Skeletal muscle tissue (tissue), 3 donors: ENCODE measurements at regions not wholly inside any gene's neighbourhood (a gene's known extent, or its start where the extent isn't known, plus 50 kb on each side); places are given as distances from the start of the nearest gene placed in this dataset.
A peak's percentile ranks its signal among the peaks of the same experiment; 100 is the strongest.
"Not testable (repeated sequence)": the region's sequence is repeated elsewhere in the genome, so short reads cannot be mapped to it uniquely, and the experiment has no call there.

ENCODE experiments used
- H3K27ac ChIP-seq: one replicate; pipeline ENCODE4 v1.7.0; 2013; ENCODE audit warnings: mild to moderate bottlenecking, low read depth, low read length, inconsistent platforms
- H3K27me3 ChIP-seq, 3 donors: one replicate each; pipeline ENCODE4 v1.7.0; 2013; ENCODE audit warnings: low read length in 3 of 3; ENCODE audit not compliant: control insufficient read depth in 3 of 3, insufficient read depth in 3 of 3
- H3K36me3 ChIP-seq, 3 donors: one replicate each; pipeline ENCODE4 v1.7.0; 2013; ENCODE audit warnings: low read length in 3 of 3; ENCODE audit not compliant: control insufficient read depth in 3 of 3, insufficient read depth in 3 of 3
- H3K4me1 ChIP-seq, 3 donors: one replicate each; pipeline ENCODE4 v1.7.0; 2013; ENCODE audit warnings: low read length in 3 of 3, mild to moderate bottlenecking in 3 of 3; ENCODE audit not compliant: control insufficient read depth in 3 of 3, insufficient read depth in 3 of 3
- H3K4me3 ChIP-seq, 3 donors: one replicate each; pipeline ENCODE4 v1.7.0; 2013; ENCODE audit warnings: low read length in 3 of 3
- H3K9ac ChIP-seq, 3 donors: one replicate each; pipeline ENCODE4 v1.7.0; 2013; ENCODE audit warnings: low read length in 3 of 3, mild to moderate bottlenecking in 3 of 3, moderate library complexity in 2 of 3, low read depth in 1 of 3
- H3K9me3 ChIP-seq, 3 donors: one replicate each; pipeline ENCODE4 v1.7.0; 2013; ENCODE audit warnings: low read length in 3 of 3; ENCODE audit not compliant: control insufficient read depth in 3 of 3
- donor health status: Osteomylitis.

DNA sequence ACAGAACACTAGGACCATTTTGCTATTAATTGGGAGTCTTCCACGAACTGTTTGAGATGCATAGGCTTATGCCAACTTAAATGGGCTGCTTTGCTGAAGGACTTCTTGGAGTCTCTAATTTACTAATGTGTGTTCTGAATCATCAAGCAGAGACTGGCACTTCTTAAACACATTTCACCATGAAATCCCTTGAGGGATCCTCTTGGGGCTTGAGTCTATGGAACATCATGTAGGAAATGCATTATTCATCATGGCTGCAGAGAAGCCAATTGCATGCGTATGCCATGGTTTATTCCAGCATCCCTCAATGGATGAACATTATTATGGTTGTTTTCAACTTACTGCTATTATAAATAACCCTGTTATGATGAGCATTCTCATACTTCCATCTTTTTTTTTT, 73.4 kb downstream of the FGD2 start:
- H3K9me3 ChIP-seq: no peaks in the 10 kb centered on the region
- H3K27me3 ChIP-seq: no peaks in the 10 kb centered on the region
- H3K9ac ChIP-seq: no peak overlapping the region
- H3K27ac ChIP-seq: no peak overlapping the region
- H3K36me3 ChIP-seq: no peaks in the 10 kb centered on the region
- H3K4me3 ChIP-seq: no peak overlapping the region
- H3K4me1 ChIP-seq: peaks cover 16 to 23% (median 20%) of the 10 kb centered on the region in 3 donors

DNA sequence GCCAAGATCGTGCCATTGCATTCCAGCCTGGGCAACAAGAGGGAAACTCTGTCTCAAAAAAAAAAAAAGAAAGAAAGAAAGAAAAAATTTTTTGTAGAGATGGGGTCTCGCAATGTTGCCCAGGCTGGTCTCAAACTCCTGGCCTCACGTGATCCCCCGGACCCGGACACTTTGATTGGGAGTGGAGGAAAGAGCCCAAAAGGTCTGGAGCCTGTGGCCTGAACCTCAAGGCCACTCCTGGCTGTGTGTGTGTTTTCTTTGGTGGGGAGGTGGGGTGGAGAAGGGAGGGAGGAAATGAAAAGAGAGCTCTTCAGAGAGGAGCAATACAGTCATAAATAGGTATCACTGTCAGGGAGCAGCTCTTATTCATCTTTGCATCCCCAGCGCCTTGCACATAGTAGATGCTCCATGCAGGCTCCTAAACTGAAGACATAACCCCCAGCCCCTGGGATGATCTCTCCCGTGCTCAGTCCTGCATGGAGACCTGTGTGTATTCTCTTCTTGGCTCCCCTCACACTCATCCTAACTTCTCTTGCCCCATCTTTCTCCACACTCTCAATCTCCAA, 75.7 kb downstream of the FGD2 start:
- H3K4me3 ChIP-seq: no peak overlapping the region

DNA sequence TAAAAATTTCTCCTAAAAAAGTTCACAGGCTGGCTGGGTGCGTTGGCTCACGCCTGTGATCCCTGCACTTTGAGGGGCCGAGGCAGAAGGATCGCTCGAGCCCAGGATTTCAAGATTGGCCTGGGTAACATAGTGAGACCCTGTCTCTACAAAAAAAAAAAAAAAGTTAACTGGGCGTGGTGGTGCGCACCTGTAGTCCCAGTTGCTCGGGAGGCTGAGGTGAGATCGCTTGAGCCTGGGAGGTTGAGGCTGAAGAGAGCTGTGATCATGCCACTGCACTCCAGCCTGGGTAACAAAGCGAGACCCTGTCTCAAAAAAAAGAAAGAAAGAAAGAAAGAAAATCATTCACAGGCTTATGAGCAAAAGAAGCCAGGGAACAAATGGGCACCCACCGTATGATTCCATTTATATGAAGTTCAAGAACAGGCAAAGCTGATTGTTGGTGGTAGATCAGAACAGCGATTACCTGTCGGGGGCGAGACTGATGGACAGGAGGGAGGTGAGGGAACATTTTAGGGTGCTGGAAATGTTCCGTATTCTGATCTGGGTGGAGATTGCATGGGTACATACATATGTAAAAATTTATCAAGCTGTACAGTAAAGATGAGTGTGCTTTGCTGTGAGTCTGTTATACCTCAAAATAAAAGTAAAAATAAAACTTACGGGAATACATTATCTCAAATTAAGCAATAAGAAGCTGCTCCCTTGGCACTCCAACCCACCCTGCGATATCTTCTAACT, 77.1 kb downstream of the FGD2 start:
- Histone ChIP-seq H3K27me3 (no peaks in the 10 kb centered on the region), H3K4me1 (peaks cover 9 to 10% (median 9%) of the 10 kb centered on the region in 3 donors), H3K9ac (no peak overlapping the region), H3K9me3 (no peaks in the 10 kb centered on the region), H3K36me3 (no peaks in the 10 kb centered on the region), H3K4me3 (no peak overlapping the region), H3K27ac (no peak overlapping the region)

More for the DNA sequence above, 75.7 kb downstream of the FGD2 start:
- Histone ChIP-seq H3K9me3 (no peaks in the 10 kb centered on the region), H3K4me1 (peaks cover 11 to 14% (median 12%) of the 10 kb centered on the region in 3 donors), H3K9ac (no peak overlapping the region), H3K27ac (no peak overlapping the region), H3K27me3 (no peaks in the 10 kb centered on the region), H3K36me3 (no peaks in the 10 kb centered on the region)

DNA sequence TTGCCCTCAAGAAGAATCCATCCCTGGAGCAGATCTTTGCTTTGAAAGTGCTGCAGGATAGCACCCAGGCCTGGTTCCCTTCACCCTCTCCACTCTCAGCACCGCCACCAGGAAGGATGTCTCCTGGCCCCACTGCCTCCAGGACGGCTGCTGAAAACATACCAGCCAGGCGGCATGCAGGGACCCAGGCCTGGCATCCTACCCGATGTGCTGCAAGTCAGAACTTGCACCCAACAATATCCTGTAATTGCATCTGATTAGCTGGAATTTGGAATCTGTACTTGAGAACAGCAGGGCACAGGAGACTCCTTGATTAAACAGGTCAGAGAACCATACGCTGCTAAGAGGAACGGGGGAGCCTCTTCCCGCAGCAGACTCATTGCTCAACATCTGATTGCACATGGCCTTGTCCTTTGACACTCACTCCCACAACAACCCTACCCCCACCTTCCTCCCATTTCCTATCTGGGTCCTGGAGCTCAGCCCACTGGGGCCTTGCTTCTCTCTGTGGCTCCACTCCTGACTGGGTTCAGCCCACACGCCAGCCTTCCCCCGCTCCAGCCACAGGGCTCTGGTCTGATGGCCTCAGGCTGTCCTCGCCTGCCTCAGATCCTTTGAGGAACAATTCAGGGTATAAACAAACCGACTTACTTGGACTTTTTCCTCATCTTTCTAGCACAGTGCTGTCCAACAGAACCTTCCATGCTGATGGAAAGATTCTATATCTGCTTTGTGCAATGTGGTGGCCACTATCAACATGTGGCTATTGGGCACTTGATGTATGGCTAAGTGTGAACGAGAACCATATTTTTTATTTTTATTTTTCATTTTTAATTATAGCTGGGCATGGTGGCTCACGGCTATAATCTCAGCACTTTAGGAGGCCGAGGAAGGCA, 78.0 kb downstream of the FGD2 start:
- H3K9me3 ChIP-seq: no peaks in the 10 kb centered on the region
- peak overlapping the region; percentile 34 for H3K27ac ChIP-seq

DNA sequence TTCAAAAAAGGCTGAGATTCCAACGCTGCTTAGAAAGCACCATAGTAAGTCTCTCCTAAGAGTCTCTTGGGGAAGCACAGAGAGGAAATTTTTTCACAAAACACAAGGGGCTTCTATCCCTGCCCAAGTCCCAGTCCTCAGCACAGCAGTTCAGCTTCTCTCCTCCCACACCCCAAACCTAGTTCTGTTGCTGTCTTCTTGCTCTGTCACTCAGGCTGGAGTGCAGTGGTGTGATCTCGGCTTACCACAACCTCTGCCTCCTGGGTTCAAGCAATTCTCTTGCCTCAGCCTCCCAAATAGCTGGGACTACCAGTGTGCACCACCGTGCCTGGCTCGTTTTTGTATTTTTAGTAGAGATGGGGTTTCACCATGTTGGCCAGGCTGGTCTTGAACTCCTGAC, 79.2 kb downstream of the FGD2 start:
- not testable (repeated sequence) for H3K36me3 ChIP-seq, H3K9ac ChIP-seq, H3K27ac ChIP-seq, H3K4me3 ChIP-seq, H3K27me3 ChIP-seq, H3K4me1 ChIP-seq, H3K9me3 ChIP-seq

More for the DNA sequence above, 78.0 kb downstream of the FGD2 start:
- Histone ChIP-seq H3K4me1 (peaks cover 3 to 7% (median 5%) of the 10 kb centered on the region in 3 donors), H3K9ac (no peak overlapping the region), H3K4me3 (no peak overlapping the region), H3K27me3 (no peaks in the 10 kb centered on the region), H3K36me3 (no peaks in the 10 kb centered on the region)

DNA sequence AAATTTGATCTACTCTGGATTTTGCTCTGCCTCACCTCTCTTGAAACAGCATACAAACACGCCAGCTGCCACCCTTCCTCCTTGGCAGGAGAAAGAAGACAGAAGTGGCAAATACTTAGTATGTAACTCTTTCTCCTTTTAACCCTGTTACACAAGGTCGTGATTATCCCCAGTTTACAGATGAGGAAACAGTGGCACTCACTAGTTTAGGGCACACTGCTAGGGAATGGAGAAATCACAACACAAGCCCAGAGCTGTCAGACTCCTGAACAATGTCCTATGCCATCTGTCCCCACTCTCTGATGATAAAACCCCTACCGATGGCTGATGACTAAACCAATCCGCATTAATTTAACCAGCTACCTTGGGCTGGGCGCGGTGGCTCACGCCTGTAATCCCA, 79.7 kb downstream of the FGD2 start:
- Histone ChIP-seq H3K9me3 (no peaks in the 10 kb centered on the region), H3K27ac (no peak overlapping the region), H3K4me3 (no peak overlapping the region), H3K4me1 (peaks cover 3 to 7% (median 5%) of the 10 kb centered on the region in 3 donors), H3K9ac (no peak overlapping the region), H3K36me3 (no peaks in the 10 kb centered on the region), H3K27me3 (no peaks in the 10 kb centered on the region)

DNA sequence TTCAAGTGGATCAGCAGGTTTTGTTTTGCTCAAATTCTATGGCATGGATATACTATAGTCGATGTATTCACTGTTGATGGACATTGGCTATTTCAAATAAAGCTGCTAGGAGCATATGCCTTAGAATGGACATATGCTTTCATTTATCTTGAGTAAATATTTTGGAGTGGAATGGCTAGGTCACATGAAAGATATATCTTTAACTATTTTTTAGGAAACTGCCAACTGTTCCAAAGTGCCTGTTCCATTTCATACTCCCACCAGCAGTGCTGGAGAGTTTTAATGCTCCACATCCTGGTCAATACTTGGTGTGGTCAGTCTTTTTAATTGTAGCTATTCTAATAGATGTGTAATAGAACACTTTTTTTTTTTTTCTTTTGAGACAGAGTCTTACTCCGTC, 81.1 kb upstream of the PIM1 start:
- Histone ChIP-seq H3K4me3 (no peak overlapping the region), H3K9ac (no peak overlapping the region), H3K27me3 (no peaks in the 10 kb centered on the region), H3K27ac (no peak overlapping the region), H3K36me3 (no peaks in the 10 kb centered on the region), H3K4me1 (peaks cover 0 to 4% (median 3%) of the 10 kb centered on the region in 3 donors), H3K9me3 (no peaks in the 10 kb centered on the region)

DNA sequence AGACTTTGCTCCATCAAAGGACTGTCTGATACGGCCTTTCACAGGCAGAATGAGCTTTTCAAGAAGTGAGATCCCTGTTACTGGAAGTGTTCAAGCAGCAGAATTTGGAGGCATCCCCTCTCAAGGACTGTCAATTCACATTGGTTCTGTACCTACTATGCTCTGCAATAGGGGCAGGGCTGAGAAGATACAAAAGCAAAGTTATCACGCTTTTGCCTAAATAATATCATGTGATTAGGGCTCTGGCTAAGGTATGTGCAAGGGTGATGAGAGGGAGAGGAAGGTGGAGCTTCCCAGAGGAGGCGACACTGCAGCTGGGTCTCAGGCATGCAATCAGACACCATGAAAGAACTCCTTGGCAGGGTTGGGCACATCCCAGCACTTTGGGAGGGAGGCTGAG, 80.2 kb upstream of the PIM1 start:
- no peaks in the 10 kb centered on the region for H3K36me3 ChIP-seq
- H3K9me3 ChIP-seq: no peaks in the 10 kb centered on the region
- no peaks in the 10 kb centered on the region for H3K27me3 ChIP-seq
- H3K4me1 ChIP-seq: peaks cover 0 to 4% (median 3%) of the 10 kb centered on the region in 3 donors
- H3K4me3 ChIP-seq: no peak overlapping the region
- H3K27ac ChIP-seq: no peak overlapping the region
- no peak overlapping the region for H3K9ac ChIP-seq

DNA sequence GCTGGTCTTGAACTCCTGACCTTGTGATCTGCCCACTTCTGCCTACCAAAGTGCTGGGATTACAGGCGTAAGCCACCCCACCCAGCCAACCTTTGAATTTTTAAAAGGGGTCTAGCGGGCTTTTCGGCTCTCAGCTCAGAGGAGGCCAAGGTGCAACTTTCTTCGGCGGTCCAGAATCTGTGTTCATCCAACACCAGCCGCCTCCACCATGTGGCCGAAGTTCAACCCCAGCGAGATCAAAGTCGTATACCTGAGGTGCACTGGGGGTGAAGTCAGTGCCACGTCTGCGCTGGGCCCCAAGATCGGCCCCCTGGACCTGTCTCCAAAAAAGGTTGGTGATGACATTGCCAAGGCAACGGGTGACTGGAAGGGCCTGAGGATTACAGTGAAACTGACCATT, 78.8 kb upstream of the PIM1 start:
- peaks cover 9 to 11% (median 10%) of the 10 kb centered on the region in 3 donors for H3K4me1 ChIP-seq
- not testable (repeated sequence) for H3K9ac ChIP-seq, H3K27ac ChIP-seq, H3K4me3 ChIP-seq, H3K36me3 ChIP-seq, H3K27me3 ChIP-seq, H3K9me3 ChIP-seq

DNA sequence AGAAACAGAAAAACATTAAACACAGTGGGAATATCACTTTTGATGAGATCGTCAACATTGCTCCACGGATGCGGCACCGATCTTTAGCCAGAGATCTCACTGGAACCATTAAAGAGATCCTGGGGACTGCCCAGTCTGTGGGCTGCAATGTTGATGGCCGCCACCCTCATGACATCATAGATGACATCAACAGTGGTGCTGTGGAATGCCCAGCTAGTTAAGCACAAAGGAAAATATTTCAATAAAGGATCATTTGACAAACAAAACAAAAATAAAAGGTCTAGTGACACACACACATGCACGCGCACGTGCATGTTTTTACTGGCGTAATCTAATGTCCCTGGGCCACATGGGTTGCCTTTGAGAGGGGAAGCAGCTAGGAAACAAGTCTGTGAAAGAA, 78.4 kb upstream of the PIM1 start:
- not testable (repeated sequence) for H3K36me3 ChIP-seq, H3K9ac ChIP-seq, H3K27me3 ChIP-seq, H3K4me3 ChIP-seq, H3K9me3 ChIP-seq, H3K27ac ChIP-seq
- peaks cover 14 to 16% (median 15%) of the 10 kb centered on the region in 3 donors for H3K4me1 ChIP-seq
